ENCODE measurements at regions not wholly inside any gene's neighbourhood (a gene's known extent, or its start where the extent isn't known, plus 50 kb on each side); places are given as distances from the start of the nearest gene placed in this dataset.
"Not testable (repeated sequence)": the region's sequence is repeated elsewhere in the genome, so short reads cannot be mapped to it uniquely, and the experiment has no call there.

DNA sequence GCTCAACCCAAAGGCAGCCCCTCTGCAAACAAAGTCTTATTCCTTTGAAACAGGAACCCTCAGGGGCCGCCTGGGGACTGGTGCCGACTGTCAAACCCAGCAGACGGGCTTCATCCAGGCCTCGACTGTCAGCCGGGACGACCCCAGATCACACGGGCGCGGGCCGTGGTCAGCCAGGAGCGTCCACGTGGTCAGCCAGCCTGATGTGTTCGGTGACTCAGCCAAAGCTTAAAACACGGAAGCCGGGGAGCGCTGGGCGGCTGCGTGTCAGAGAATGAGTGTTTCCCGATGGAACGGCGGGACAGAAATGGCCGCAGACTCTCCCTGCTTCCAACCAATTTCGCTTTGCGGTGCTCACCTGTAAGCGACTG is 199.9 kb downstream of the BANP start:
- not testable (repeated sequence) for H3K36me3 ChIP-seq

GRCh38 chr16:88151859-88152843 is 200.9 kb downstream of the BANP start:
- H3K4me1 ChIP-seq (ENCODE audit: control insufficient read depth in 1 of 2, insufficient read depth in 1 of 2, low read depth in 1 of 2, low read length in 1 of 2); H3K36me3 ChIP-seq; H3K4me3 ChIP-seq (ENCODE audit: low read depth in 1 of 2, low read length in 1 of 2); H3K27me3 ChIP-seq; H3K27ac ChIP-seq; H3K9me3 ChIP-seq: not testable (repeated sequence)

More for the DNA sequence above, 199.9 kb downstream of the BANP start:
- H3K9me3 ChIP-seq; H3K27me3 ChIP-seq; H3K4me3 ChIP-seq (ENCODE audit: low read depth in 1 of 2, low read length in 1 of 2); H3K4me1 ChIP-seq (ENCODE audit: control insufficient read depth in 1 of 2, insufficient read depth in 1 of 2, low read depth in 1 of 2, low read length in 1 of 2); H3K27ac ChIP-seq: not testable (repeated sequence)

DNA sequence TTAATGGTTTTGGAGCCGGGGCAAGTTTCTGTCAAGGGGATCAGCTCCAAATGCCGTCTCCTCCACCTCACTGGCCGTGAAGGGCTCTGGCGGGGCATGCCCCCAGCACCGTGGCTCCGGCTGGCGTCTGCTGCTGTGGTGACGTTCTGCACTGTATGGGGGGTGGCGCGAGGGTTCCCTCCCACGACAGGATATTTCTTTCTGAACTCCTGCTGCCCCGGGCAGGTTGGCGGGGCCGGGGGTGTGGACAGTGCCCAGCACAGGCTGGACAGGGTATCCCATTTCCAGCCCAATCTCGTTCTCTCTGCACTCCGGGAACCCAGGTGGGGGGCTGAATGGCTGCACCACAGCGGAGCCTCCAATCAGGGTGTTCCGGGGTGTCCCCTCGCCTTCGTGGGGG is 201.6 kb downstream of the BANP start:
- H3K4me3 ChIP-seq (ENCODE audit: low read depth in 1 of 2, low read length in 1 of 2); H3K36me3 ChIP-seq; H3K4me1 ChIP-seq (ENCODE audit: control insufficient read depth in 1 of 2, insufficient read depth in 1 of 2, low read depth in 1 of 2, low read length in 1 of 2): not testable (repeated sequence)

GRCh38 chr16:88153516-88153915 is 202.3 kb downstream of the BANP start:
- H3K9me3 ChIP-seq; H3K4me1 ChIP-seq (ENCODE audit: control insufficient read depth in 1 of 2, insufficient read depth in 1 of 2, low read depth in 1 of 2, low read length in 1 of 2); H3K27me3 ChIP-seq; H3K27ac ChIP-seq; H3K36me3 ChIP-seq; H3K4me3 ChIP-seq (ENCODE audit: low read depth in 1 of 2, low read length in 1 of 2): not testable (repeated sequence)

More for the DNA sequence above, 201.6 kb downstream of the BANP start:
- not testable (repeated sequence) for H3K27ac ChIP-seq, H3K9me3 ChIP-seq, H3K27me3 ChIP-seq

DNA sequence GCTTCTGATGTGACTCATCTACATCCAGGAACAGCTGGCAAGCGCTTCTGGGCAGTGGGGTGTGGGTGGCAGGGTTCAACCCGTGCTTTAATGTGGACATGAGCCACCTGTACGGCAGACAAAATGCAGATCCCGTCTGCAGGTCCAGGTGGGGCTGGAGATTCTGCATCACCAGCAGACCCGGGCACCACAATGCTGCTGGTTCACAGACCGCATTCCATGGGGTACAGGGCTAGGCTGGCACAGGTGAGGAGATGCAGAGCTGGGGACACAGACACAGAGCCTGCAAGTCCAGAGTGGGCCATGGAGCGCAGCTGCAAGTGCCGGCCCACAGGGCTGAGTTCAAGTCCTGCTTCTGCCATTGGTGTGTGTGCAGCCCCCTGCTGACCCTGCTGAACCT is 203.7 kb downstream of the BANP start:
- not testable (repeated sequence) for H3K27me3 ChIP-seq; H3K27ac ChIP-seq; H3K4me3 ChIP-seq (ENCODE audit: low read depth in 1 of 2, low read length in 1 of 2); H3K4me1 ChIP-seq (ENCODE audit: control insufficient read depth in 1 of 2, insufficient read depth in 1 of 2, low read depth in 1 of 2, low read length in 1 of 2); H3K9me3 ChIP-seq; H3K36me3 ChIP-seq

DNA sequence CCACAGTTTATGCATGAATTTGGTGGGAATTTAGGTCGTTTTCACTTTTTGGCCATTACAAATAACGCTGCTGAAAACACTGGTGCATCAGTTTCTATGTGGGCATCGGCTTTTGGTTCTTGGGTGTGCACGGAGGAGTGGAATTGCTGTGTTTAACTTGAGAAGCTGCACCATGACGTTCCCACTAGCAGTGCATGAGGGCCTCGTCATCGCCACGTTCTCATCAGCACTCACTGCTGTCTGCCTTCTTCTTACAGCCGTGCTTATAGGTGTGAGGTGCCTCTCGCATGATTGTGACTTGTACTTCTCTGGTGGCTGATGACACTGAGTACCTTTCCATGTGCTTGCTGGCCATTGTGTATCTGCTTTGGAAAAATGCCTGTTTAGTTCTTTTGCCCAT is 204.4 kb downstream of the BANP start:
- H3K27ac ChIP-seq; H3K4me1 ChIP-seq (ENCODE audit: control insufficient read depth in 1 of 2, insufficient read depth in 1 of 2, low read depth in 1 of 2, low read length in 1 of 2): not testable (repeated sequence)

GRCh38 chr16:88156640-88157283 is 205.5 kb downstream of the BANP start:
- not testable (repeated sequence) for H3K27ac ChIP-seq; H3K4me3 ChIP-seq (ENCODE audit: low read depth in 1 of 2, low read length in 1 of 2); H3K36me3 ChIP-seq; H3K4me1 ChIP-seq (ENCODE audit: control insufficient read depth in 1 of 2, insufficient read depth in 1 of 2, low read depth in 1 of 2, low read length in 1 of 2); H3K27me3 ChIP-seq; H3K9me3 ChIP-seq

More for the DNA sequence above, 204.4 kb downstream of the BANP start:
- not testable (repeated sequence) for H3K36me3 ChIP-seq; H3K4me3 ChIP-seq (ENCODE audit: low read depth in 1 of 2, low read length in 1 of 2); H3K9me3 ChIP-seq; H3K27me3 ChIP-seq

GRCh38 chr16:88157686-88158085 is 206.5 kb downstream of the BANP start:
- H3K4me3 ChIP-seq (ENCODE audit: low read depth in 1 of 2, low read length in 1 of 2); H3K27me3 ChIP-seq; H3K36me3 ChIP-seq; H3K9me3 ChIP-seq; H3K27ac ChIP-seq; H3K4me1 ChIP-seq (ENCODE audit: control insufficient read depth in 1 of 2, insufficient read depth in 1 of 2, low read depth in 1 of 2, low read length in 1 of 2): not testable (repeated sequence)

GRCh38 chr16:88158256-88159045 is 207.2 kb downstream of the BANP start:
- not testable (repeated sequence) for H3K36me3 ChIP-seq; H3K27ac ChIP-seq; H3K4me1 ChIP-seq (ENCODE audit: control insufficient read depth in 1 of 2, insufficient read depth in 1 of 2, low read depth in 1 of 2, low read length in 1 of 2); H3K27me3 ChIP-seq; H3K4me3 ChIP-seq (ENCODE audit: low read depth in 1 of 2, low read length in 1 of 2); H3K9me3 ChIP-seq

DNA sequence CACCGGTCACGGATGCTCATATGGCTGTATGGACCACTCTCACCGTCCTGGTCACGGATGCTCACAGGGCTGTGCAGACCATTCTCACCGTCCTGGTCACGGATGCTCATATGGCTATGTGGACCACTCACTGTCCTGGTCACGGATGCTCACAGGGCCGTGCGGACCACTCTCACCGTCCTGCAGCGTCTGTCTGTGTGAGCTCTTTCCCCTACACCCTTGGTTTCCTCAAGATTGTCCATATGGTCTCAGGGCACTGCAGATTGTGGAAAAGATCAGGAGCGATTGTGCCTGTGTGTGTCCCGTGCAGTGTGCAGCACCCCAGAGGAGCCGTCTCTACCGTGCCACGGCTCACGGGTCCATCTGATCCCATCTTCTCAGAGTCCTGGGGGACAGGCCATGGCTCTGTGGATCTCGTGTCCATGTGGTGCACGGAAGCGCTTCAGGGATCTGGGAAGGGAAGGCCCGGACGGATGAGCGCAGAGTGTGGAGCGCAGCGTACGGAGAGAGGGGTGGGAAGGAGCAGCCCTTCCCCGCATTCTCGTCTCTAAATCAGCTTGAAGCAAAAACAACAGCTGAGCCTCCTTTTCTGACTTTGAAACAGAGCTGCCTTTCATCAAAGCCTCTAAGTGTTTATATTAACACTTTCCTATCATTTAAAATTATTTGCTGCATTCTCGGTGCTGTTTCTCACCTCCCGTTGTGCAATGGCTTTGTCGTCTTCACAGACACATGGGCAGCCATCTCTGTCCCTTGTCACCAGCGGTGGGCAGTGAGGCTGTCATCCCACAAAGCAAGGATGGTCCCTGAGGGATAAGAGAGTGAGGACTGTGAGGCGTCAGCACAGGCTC is 208.0 kb downstream of the BANP start:
- not testable (repeated sequence) for H3K9me3 ChIP-seq; H3K4me3 ChIP-seq (ENCODE audit: low read depth in 1 of 2, low read length in 1 of 2); H3K4me1 ChIP-seq (ENCODE audit: control insufficient read depth in 1 of 2, insufficient read depth in 1 of 2, low read depth in 1 of 2, low read length in 1 of 2); H3K36me3 ChIP-seq; H3K27me3 ChIP-seq; H3K27ac ChIP-seq

DNA sequence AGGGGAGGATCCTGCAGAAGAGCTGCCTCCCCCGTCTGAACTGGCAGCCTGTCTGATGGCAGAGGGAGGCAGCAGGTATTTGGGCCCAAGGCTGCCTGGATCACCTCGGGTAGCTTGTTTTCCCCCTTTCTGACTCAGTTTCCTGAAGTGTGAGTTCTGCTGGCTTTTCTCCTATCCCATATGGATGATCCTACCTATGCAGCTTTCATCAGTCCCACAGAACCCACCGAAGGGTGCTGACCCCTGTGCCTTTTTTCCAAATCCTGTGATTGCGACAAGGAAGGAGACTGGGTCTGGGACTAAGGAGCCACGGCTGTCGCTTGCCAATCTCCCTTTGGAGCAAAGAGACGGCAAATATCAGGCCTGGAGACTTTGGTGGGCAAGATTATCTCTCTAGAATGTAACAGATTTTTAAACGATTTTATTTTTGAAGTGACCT is 208.7 kb downstream of the BANP start:
- H3K9me3 ChIP-seq; H3K36me3 ChIP-seq; H3K27ac ChIP-seq; H3K4me3 ChIP-seq (ENCODE audit: low read depth in 1 of 2, low read length in 1 of 2); H3K27me3 ChIP-seq; H3K4me1 ChIP-seq (ENCODE audit: control insufficient read depth in 1 of 2, insufficient read depth in 1 of 2, low read depth in 1 of 2, low read length in 1 of 2): not testable (repeated sequence)

GRCh38 chr16:88161191-88161590 is 210.0 kb downstream of the BANP start:
- not testable (repeated sequence) for H3K27ac ChIP-seq; H3K36me3 ChIP-seq; H3K4me3 ChIP-seq (ENCODE audit: low read depth in 1 of 2, low read length in 1 of 2); H3K27me3 ChIP-seq; H3K9me3 ChIP-seq; H3K4me1 ChIP-seq (ENCODE audit: control insufficient read depth in 1 of 2, insufficient read depth in 1 of 2, low read depth in 1 of 2, low read length in 1 of 2)

Data from neutrophil (primary cell).